ENCODE measurements at regions not wholly inside any gene's neighbourhood (a gene's known extent, or its start where the extent isn't known, plus 50 kb on each side); places are given as distances from the start of the nearest gene placed in this dataset.

- DNase-seq (ENCODE audit: low read depth in 2 of 2) = no peak
Observed at GRCh38 chr4:110778521-110778920, 155.6 kb upstream of the PITX2 start.

GRCh38 chr4:110780538-110780937 lies 157.7 kb upstream of the PITX2 start:
- no peak for DNase-seq (ENCODE audit: low read depth in 2 of 2)

GRCh38 chr4:110781944-110782343 lies 159.1 kb upstream of the PITX2 start:
- DNase-seq (ENCODE audit: low read depth in 2 of 2) = no peak

DNA sequence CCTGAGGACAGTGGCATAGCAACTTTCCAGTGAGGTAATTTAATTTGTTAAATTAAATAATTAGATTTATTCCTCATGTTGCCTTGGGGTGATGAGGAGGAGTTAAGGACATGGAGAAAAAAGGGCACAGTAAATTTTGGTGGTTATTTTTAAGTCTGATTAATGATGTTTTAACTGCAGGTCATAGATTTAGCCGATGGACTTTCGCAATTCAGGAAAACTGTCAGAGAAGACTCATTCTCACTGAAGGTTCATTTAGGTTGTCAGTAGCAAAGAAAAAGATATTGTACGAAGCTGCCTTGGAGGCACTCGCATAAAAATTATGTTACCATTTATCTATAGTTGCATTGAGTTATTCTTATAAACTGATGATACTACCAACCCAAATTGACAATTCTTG lies 164.2 kb upstream of the PITX2 start:
- DNase-seq (ENCODE audit: low read depth in 2 of 2) = no peak

GRCh38 chr4:110787707-110788106 lies 164.8 kb upstream of the PITX2 start:
- DNase-seq (ENCODE audit: low read depth in 2 of 2) = no peak

GRCh38 chr4:110788302-110788701 lies 165.4 kb upstream of the PITX2 start:
- no peak for DNase-seq (ENCODE audit: low read depth in 2 of 2)

GRCh38 chr4:110792036-110792435 lies 169.2 kb upstream of the PITX2 start:
- no peak for DNase-seq (ENCODE audit: low read depth in 2 of 2)

- no peak for DNase-seq (ENCODE audit: low read depth in 2 of 2)
Observed at GRCh38 chr4:110793381-110793801, 170.5 kb upstream of the PITX2 start.

DNA sequence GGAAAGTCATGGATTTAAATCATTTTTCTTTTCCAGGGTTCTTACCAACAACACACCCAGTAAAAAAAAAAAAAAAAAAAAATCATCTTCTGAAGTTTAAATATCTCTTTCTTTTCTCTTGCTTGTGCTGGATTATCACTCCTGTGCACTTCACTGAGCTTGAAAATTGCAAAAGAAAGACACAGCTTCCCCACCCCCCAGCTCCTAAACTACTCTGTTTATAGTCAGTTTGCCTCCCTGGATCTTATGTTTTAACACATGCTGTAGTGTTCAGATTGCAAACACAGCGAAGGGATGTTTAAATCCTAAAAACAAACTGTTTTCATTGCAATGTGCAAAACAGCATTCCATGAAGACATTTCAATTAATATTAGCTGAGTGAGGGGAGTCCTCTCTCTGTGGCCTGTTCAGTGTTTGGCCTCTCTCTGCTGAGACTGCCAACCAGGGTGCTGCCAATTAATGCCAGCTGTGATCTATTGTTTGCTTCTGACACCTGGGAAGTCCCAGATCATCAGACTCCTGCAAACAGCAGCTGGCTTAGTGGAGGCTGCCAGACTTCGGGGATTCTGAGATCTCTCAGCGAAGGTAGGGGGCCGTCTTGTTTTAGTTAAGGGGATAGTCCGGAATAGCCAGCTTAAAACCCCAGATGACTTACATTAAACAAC lies 171.1 kb upstream of the PITX2 start:
- DNase-seq (ENCODE audit: low read depth in 2 of 2) = no peak

DNA sequence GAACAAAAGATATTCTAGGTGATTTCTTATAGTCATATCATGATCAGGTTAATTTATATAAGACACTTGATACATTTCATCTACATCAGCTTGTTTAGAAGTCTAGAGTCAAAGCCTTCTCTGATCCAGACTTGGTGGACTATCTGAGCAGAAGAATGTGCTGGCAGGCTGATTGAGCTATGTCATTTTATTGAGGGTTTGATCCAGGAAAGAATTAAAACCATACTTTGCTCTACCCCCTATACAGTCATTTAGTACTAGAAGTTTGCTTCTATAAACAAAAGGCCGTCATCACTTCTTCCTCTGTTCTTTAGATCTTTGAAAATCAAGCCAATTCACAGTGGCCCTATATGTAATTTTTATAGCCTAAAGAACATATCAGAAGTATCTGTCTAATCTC lies 173.1 kb upstream of the PITX2 start:
- no peak for DNase-seq (ENCODE audit: low read depth in 2 of 2)

DNA sequence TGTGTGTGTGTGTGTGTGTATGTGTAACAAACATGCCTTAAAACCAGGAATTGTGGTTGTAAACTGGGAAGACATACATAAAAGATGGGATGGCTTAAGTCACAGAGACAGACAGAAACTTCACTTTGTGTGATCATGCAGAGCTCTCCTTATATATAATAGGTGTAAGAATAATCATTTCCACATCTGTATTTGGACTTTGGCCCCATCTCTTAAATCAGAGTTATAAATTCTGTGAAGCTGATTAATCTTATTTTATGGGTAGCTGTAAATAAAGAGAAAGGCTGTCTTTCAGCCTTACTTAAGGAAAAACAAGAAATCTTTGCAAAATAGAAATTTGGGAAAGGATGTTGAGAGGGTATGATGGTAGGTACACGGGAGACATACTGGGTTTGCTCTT lies 174.6 kb upstream of the PITX2 start:
- DNase-seq (ENCODE audit: low read depth in 2 of 2) = no peak

- no peak for DNase-seq (ENCODE audit: low read depth in 2 of 2)
Observed at GRCh38 chr4:110798687-110799086, 175.8 kb upstream of the PITX2 start.

DNA sequence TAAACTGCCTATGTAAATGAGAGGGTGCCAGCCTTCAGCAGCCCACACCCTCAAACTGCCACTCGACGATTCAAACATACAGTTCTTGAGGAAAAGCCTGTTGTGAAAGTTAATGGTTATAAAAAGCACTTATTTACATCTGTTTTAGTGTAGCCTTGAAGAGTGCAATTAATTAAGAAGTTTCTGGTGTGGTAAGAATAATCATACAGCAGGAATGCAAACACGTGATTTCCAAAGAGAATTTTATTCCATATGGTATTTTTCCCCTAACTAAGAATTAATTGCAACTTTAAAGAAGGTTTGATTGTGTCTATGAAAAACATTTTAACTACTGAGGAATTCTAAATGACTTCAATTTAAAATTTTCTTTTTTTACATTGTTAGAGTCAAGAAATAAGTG lies 176.3 kb upstream of the PITX2 start:
- DNase-seq (ENCODE audit: low read depth in 2 of 2) = no peak

- DNase-seq (ENCODE audit: low read depth in 2 of 2) = no peak
Observed at GRCh38 chr4:110801591-110801990, 178.7 kb upstream of the PITX2 start.

DNA sequence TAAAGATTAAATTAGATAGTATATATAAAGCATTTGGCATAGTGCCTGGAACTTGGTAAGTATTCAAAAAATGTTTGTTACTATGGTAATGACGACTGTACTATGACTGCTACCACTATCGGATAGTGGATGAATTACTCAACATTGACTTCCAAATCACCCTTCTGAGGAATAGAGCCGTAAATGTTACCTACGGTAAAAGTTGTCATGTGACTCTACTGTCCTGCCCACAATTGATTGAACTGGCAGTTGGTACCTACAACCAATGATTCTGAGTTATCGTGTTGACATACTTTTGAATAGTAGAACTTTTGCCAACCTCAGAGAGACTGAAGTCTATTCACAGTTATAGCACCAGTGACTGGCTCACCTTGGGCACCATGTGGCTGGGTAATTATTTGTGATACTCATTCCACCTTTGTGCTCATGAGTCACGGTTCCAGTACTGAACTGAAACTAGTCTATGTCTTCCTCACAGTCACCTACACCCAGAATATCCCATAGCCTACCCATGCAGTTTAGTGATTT lies 185.5 kb upstream of the PITX2 start:
- no peak for DNase-seq (ENCODE audit: low read depth in 2 of 2)

- no peak for DNase-seq (ENCODE audit: low read depth in 2 of 2)
Observed at GRCh38 chr4:110815950-110816349, 193.1 kb upstream of the PITX2 start.

- no peak for DNase-seq (ENCODE audit: low read depth in 2 of 2)
Observed at GRCh38 chr4:110816367-110816766, 193.5 kb upstream of the PITX2 start.

DNA sequence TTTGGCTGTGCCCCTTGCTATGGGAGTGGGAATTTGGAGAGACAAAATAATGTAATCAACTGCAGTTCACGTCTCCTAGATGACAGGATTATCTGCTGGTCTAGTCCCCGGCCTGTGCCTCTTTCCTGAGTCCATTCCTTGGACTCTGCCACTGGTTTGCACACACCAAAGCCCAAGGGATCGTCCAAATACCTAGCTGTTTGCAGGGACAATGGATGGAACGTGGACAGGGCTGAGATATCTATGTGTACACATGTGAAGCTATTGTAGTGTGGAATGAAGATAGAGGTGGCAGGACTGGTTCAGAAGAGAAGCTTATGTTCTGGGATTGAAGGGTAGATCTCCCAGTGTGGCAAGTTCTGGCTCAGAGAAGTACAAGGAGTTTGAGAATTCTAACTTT lies 198.3 kb upstream of the PITX2 start:
- no peak for DNase-seq (ENCODE audit: low read depth in 2 of 2)

GRCh38 chr4:110823251-110823650 lies 200.4 kb upstream of the PITX2 start:
- no peak for DNase-seq (ENCODE audit: low read depth in 2 of 2)

- DNase-seq (ENCODE audit: low read depth in 2 of 2) = no peak
Observed at GRCh38 chr4:110824344-110824743, 201.5 kb upstream of the PITX2 start.

DNA sequence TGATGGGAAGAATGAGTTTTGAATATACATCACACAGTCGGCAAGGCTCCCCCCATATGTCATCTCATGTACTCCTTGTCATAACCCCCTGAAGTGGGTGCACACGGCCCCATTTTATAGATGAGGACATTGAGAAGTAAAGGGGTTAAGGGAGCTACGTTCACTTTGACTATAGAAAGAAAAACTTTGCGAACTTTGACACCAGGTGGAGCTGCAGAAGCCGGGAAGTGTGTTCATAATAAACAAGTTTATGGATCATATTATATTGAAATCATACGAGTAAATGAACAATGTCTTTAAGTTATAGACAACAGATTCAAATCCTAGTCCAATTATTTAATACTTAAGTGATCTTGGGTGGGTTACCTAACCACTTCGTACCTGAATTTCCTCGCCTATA lies 203.8 kb upstream of the PITX2 start:
- DNase-seq (ENCODE audit: low read depth in 2 of 2) = no peak

- no peak for DNase-seq (ENCODE audit: low read depth in 2 of 2)
Observed at GRCh38 chr4:110830461-110830860, 207.6 kb upstream of the PITX2 start.

DNA sequence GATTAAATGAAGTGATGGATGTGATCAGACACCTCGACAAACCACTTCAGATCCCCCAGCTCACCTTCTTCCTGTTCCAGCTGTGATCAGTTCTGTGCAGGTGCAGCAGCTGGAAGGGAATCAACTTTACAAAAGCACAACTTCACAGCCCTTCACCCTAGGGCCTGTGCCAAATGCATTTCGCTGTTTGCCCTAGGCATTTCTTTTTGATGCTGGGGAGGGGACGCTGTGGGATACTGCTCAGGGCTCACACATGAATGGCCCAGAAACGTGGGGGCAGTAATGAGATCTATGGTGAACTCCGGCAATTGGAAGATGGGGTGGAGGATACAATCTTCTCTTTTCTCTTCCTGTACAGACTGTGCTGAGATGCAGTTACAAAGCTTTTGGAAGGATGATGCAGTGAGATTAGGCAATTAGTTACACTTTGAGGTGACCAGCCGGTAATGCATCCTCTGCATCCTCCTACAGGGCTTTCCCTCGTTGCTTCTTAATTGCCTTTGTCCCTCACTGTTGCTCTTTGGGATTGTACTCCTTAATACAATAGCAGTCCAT lies 215.1 kb upstream of the PITX2 start:
- no peak for DNase-seq (ENCODE audit: low read depth in 2 of 2)

GRCh38 chr4:110840221-110840654 lies 217.4 kb upstream of the PITX2 start:
- no peak for DNase-seq (ENCODE audit: low read depth in 2 of 2)

Measured in activated CD8-positive, alpha-beta memory T cell treated with anti-CD3 and anti-CD28 coated beads for 4 hours (primary cell).